ENCODE measurements at regions not wholly inside any gene's neighbourhood (a gene's known extent, or its start where the extent isn't known, plus 50 kb on each side); places are given as distances from the start of the nearest gene placed in this dataset.

GRCh38 chr6:170050591-170051041 is 240.3 kb downstream of the DLL1 start:
- DNase-seq (ENCODE audit: low read depth) = no peak
- H3K4me3 ChIP-seq (ENCODE audit: low read depth, low read length) = no peak overlapping the region
- no peak for TF ChIP-seq CTCF (IDR thresholded peaks at IDR 0.05; ENCODE audit: insufficient read depth, low read length)

GRCh38 chr6:170049641-170050561 is 241.0 kb downstream of the DLL1 start:
- no peak overlapping the region for H3K4me3 ChIP-seq (ENCODE audit: low read depth, low read length)
- no peak for TF ChIP-seq CTCF (IDR thresholded peaks at IDR 0.05; ENCODE audit: insufficient read depth, low read length)
- DNase-seq (ENCODE audit: low read depth) = no peak

- H3K4me3 ChIP-seq (ENCODE audit: low read depth, low read length) = no peak overlapping the region
- no peak for TF ChIP-seq CTCF (IDR thresholded peaks at IDR 0.05; ENCODE audit: insufficient read depth, low read length)
- no peak for DNase-seq (ENCODE audit: low read depth)
Observed at GRCh38 chr6:170048615-170049256, 242.1 kb downstream of the DLL1 start.

GRCh38 chr6:170047823-170048222 is 243.1 kb downstream of the DLL1 start:
- TF ChIP-seq CTCF (IDR thresholded peaks at IDR 0.05; ENCODE audit: insufficient read depth, low read length) = no peak
- H3K4me3 ChIP-seq (ENCODE audit: low read depth, low read length) = no peak overlapping the region
- no peak for DNase-seq (ENCODE audit: low read depth)

- H3K4me3 ChIP-seq (ENCODE audit: low read depth, low read length) = no peak overlapping the region
- TF ChIP-seq CTCF (IDR thresholded peaks at IDR 0.05; ENCODE audit: insufficient read depth, low read length) = no peak
- DNase-seq (ENCODE audit: low read depth) = no peak
Observed at GRCh38 chr6:170046791-170047626, 243.9 kb downstream of the DLL1 start.

- no peak overlapping the region for H3K4me3 ChIP-seq (ENCODE audit: low read depth, low read length)
- no peak for DNase-seq (ENCODE audit: low read depth)
- TF ChIP-seq CTCF (IDR thresholded peaks at IDR 0.05; ENCODE audit: insufficient read depth, low read length) = no peak
Observed at GRCh38 chr6:170045981-170046667, 244.8 kb downstream of the DLL1 start.
